ENCODE measurements at regions not wholly inside any gene's neighbourhood (a gene's known extent, or its start where the extent isn't known, plus 50 kb on each side); places are given as distances from the start of the nearest gene placed in this dataset.

GRCh38 chr3:43215663-43216275 lies 70.6 kb upstream of the SNRK start:
- no peak for TF ChIP-seq CTCF (IDR thresholded peaks at IDR 0.05; ENCODE audit: borderline replicate concordance, control extremely low read depth, extremely low read depth, insufficient read depth, missing control alignments)
- DNase-seq (ENCODE audit: low spot score) = no peak
- in situ Hi-C loops (cut with MboI; ENCODE audit: low sequenced_read_pairs, unreplicated experiment) = no loop called here

GRCh38 chr3:43215138-43215537 lies 71.2 kb upstream of the SNRK start:
- DNase-seq (ENCODE audit: low spot score) = no peak
- no peak for TF ChIP-seq CTCF (IDR thresholded peaks at IDR 0.05; ENCODE audit: borderline replicate concordance, control extremely low read depth, extremely low read depth, insufficient read depth, missing control alignments)
- in situ Hi-C loops (cut with MboI; ENCODE audit: low sequenced_read_pairs, unreplicated experiment) = no loop called here

- no peak for DNase-seq (ENCODE audit: low spot score)
- TF ChIP-seq CTCF (IDR thresholded peaks at IDR 0.05; ENCODE audit: borderline replicate concordance, control extremely low read depth, extremely low read depth, insufficient read depth, missing control alignments) = no peak
- in situ Hi-C loops (cut with MboI; ENCODE audit: low sequenced_read_pairs, unreplicated experiment) = no loop called here
These were observed 71.7 kb upstream of the SNRK start for GRCh38 chr3:43214616-43215015.

GRCh38 chr3:43213631-43214030 lies 72.7 kb upstream of the SNRK start:
- in situ Hi-C loops (cut with MboI; ENCODE audit: low sequenced_read_pairs, unreplicated experiment) = no loop called here
- TF ChIP-seq CTCF (IDR thresholded peaks at IDR 0.05; ENCODE audit: borderline replicate concordance, control extremely low read depth, extremely low read depth, insufficient read depth, missing control alignments) = no peak
- no peak for DNase-seq (ENCODE audit: low spot score)

- no peak for TF ChIP-seq CTCF (IDR thresholded peaks at IDR 0.05; ENCODE audit: borderline replicate concordance, control extremely low read depth, extremely low read depth, insufficient read depth, missing control alignments)
- DNase-seq (ENCODE audit: low spot score) = no peak
- in situ Hi-C loops (cut with MboI; ENCODE audit: low sequenced_read_pairs, unreplicated experiment) = no loop called here
These were observed 73.3 kb upstream of the SNRK start for GRCh38 chr3:43212914-43213611.

- TF ChIP-seq CTCF (IDR thresholded peaks at IDR 0.05; ENCODE audit: borderline replicate concordance, control extremely low read depth, extremely low read depth, insufficient read depth, missing control alignments) = no peak
- DNase-seq (ENCODE audit: low spot score) = no peak
- in situ Hi-C loops (cut with MboI; ENCODE audit: low sequenced_read_pairs, unreplicated experiment) = no loop called here
These were observed 74.7 kb upstream of the SNRK start for GRCh38 chr3:43211681-43212080.
